Neural progenitor cell (in vitro differentiated cells): ENCODE measurements at regions not wholly inside any gene's neighbourhood (a gene's known extent, or its start where the extent isn't known, plus 50 kb on each side); places are given as distances from the start of the nearest gene placed in this dataset.

Experiments used
- EZH2 ChIP-seq: fragments of 200-600 bp; sonication (generic); IDR thresholded peaks from 2 replicates; pipeline ENCODE4 v1.6.1; 2017; ENCODE audit warnings: antibody characterized with exemption, mild to moderate bottlenecking, moderate library complexity
- EZH2phosphoT487 ChIP-seq: fragments of 200-600 bp; sonication (generic); IDR thresholded peaks from 2 replicates; pipeline ENCODE4 v1.6.1; 2017; ENCODE audit warnings: antibody characterized with exemption
- TF ChIP-seq, protein P1 (sequence below): fragments of 200-600 bp; sonication (generic); IDR thresholded peaks from 2 replicates; pipeline ENCODE4 v1.5.1; 2017; ENCODE audit warnings: antibody characterized with exemption, mild to moderate bottlenecking

DNA sequence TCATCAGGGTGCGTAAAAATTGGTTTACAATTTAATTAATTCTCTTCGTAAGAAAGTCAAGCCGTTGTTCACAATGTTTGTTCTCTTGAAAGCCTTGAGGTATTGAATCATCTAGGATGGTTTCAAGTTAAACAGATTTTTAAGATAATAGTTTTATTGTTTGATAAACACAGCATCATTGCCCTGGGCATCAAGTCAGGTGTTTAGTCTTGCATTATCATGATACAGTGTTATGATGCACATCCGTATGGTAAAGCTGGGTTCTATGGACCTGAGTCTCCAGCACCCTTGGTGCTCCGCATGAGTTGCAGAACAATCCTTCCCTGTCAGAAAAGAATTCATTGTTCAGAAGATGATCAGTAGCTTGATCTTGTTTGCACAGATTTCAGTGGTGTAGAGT is 359.5 kb downstream of the LMO4 start:
- TF ChIP-seq EZH2 (no peak), EZH2phosphoT487 (no peak)
- TF ChIP-seq, protein P1, sequence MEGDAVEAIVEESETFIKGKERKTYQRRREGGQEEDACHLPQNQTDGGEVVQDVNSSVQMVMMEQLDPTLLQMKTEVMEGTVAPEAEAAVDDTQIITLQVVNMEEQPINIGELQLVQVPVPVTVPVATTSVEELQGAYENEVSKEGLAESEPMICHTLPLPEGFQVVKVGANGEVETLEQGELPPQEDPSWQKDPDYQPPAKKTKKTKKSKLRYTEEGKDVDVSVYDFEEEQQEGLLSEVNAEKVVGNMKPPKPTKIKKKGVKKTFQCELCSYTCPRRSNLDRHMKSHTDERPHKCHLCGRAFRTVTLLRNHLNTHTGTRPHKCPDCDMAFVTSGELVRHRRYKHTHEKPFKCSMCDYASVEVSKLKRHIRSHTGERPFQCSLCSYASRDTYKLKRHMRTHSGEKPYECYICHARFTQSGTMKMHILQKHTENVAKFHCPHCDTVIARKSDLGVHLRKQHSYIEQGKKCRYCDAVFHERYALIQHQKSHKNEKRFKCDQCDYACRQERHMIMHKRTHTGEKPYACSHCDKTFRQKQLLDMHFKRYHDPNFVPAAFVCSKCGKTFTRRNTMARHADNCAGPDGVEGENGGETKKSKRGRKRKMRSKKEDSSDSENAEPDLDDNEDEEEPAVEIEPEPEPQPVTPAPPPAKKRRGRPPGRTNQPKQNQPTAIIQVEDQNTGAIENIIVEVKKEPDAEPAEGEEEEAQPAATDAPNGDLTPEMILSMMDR = no peak
